Sigmoid colon (tissue), 4 donors: ENCODE measurements at regions not wholly inside any gene's neighbourhood (a gene's known extent, or its start where the extent isn't known, plus 50 kb on each side); places are given as distances from the start of the nearest gene placed in this dataset.

Experiments used
- EP300 ChIP-seq, 4 donors: sonication (generic); formaldehyde crosslinking; IDR thresholded peaks; one replicate each; pipeline ENCODE4 v1.6.1; 2017; ENCODE audit warnings: antibody characterized with exemption in 4 of 4
- POLR2A ChIP-seq, 2 donors: fragments of 450-650 bp; IDR thresholded peaks; one replicate each; pipeline ENCODE4 v1.6.1; 2016; ENCODE audit warnings: antibody characterized with exemption in 2 of 2, mild to moderate bottlenecking in 2 of 2, moderate library complexity in 2 of 2
- POLR2AphosphoS5 ChIP-seq, 4 donors: sonication (generic); formaldehyde crosslinking; IDR thresholded peaks; one replicate each; pipeline ENCODE4 v1.6.1; 2017; ENCODE audit warnings: antibody characterized with exemption in 4 of 4
- TF ChIP-seq, protein P1 (sequence below), 4 experiments: fragments of 450-650 bp in 3 of 4; fragments of 200-600 bp in 1 of 4; IDR thresholded peaks; one replicate each; pipeline ENCODE4 v1.5.1; 2016 to 2019; ENCODE audit warnings: antibody characterized with exemption in 4 of 4, mild to moderate bottlenecking in 3 of 4, moderate library complexity in 2 of 4

DNA sequence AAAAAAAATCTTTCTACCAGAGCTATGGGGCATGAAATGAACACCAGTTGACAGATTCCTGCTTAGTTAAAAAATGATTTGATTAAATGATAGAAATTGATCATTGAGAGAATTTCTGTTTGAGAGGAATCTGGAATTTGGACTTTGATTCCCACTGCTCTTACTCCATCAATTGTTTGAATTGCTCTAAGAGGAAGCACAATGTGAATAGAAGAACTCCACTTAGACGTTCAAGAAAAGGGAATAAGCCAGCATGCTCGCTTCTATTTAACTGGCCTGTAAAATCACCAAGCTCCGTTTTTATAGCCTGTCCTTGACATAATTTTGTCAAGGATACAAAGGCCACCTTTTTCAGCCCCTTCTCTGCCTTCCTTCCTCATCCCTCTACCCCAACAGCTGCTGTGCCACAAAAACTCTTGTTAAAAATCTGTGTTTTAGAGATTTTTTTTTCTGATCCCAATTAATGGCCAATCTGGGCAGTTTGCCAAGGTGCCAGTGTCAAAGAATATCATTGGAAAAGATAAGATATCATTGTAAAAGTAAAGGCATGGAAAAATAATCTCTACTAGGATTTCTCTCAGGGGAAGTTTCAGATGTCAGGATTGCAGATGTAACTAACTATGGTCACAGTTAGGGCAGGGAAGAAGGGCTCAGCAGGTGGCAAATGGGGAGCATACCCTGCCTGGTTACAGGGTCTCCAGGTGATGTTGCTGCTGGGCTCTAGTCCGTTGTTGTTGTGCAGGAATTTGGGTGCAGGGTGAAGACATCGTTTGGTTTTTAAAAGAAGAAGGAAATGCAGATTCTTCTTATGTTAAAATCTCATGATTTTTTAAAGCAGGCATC, 301.8 kb upstream of the PDZRN3 start:
- TF ChIP-seq, protein P1, sequence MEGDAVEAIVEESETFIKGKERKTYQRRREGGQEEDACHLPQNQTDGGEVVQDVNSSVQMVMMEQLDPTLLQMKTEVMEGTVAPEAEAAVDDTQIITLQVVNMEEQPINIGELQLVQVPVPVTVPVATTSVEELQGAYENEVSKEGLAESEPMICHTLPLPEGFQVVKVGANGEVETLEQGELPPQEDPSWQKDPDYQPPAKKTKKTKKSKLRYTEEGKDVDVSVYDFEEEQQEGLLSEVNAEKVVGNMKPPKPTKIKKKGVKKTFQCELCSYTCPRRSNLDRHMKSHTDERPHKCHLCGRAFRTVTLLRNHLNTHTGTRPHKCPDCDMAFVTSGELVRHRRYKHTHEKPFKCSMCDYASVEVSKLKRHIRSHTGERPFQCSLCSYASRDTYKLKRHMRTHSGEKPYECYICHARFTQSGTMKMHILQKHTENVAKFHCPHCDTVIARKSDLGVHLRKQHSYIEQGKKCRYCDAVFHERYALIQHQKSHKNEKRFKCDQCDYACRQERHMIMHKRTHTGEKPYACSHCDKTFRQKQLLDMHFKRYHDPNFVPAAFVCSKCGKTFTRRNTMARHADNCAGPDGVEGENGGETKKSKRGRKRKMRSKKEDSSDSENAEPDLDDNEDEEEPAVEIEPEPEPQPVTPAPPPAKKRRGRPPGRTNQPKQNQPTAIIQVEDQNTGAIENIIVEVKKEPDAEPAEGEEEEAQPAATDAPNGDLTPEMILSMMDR (IDR thresholded peaks at IDR 0.05): no peak
- TF ChIP-seq POLR2A (IDR thresholded peaks at IDR 0.05): no peak
- TF ChIP-seq EP300 (IDR thresholded peaks at IDR 0.05): no peak
- no peak for TF ChIP-seq POLR2AphosphoS5 (IDR thresholded peaks at IDR 0.05)
